ENCODE measurements at regions not wholly inside any gene's neighbourhood (a gene's known extent, or its start where the extent isn't known, plus 50 kb on each side); places are given as distances from the start of the nearest gene placed in this dataset.

GRCh38 chr20:40294747-40295146 lies 394.3 kb downstream of the MAFB start:
- Histone ChIP-seq H3K9me3 (peaks cover 0 to 17% (median 4%) of the 10 kb centered on the region in 4 donors), H3K4me3 (no peak overlapping the region), H3K4me1 (peaks cover 0 to 15% (median 0%) of the 10 kb centered on the region in 4 donors), H3K27ac (peak overlapping the region in 1 of 4 donors; percentile 43), H3K36me3 (no peaks in the 10 kb centered on the region), H3K27me3 (no peaks in the 10 kb centered on the region)
- TF ChIP-seq POLR2A (IDR thresholded peaks at IDR 0.05) = no peak
- no peak for TF ChIP-seq EP300 (IDR thresholded peaks at IDR 0.05)
- WGBS, 2 donors = 51 to 72% methylated on average over 1 of the region's 1 CpG
- no peak for DNase-seq (ENCODE audit: low spot score in 2 of 2)

- peak in 1 of 2 donors; percentile 26 for DNase-seq (ENCODE audit: low spot score in 2 of 2)
- WGBS, 2 donors = 25 to 35% methylated on average over 6 of the region's 6 CpGs
Measured at GRCh38 chr20:40294175-40294574, 394.9 kb downstream of the MAFB start.

GRCh38 chr20:40293740-40294139 lies 395.3 kb downstream of the MAFB start:
- DNase-seq (ENCODE audit: low spot score in 2 of 2) = peak in 1 of 2 donors; percentile 60
- H3K9me3 ChIP-seq = peaks cover 0 to 17% (median 4%) of the 10 kb centered on the region in 4 donors
- H3K36me3 ChIP-seq = no peaks in the 10 kb centered on the region
- H3K27me3 ChIP-seq = no peaks in the 10 kb centered on the region
- WGBS, 2 donors = 9 to 12% methylated on average over 1 of the region's 1 CpG
- no peak overlapping the region for H3K4me3 ChIP-seq
- H3K4me1 ChIP-seq = peaks cover 0 to 15% (median 0%) of the 10 kb centered on the region in 4 donors
- H3K27ac ChIP-seq = peak overlapping the region in 2 of 4 donors; percentile 20 to 50
- TF ChIP-seq POLR2A (IDR thresholded peaks at IDR 0.05) (no peak), EP300 (IDR thresholded peaks at IDR 0.05) (peak in 1 of 2 donors; percentile 54)

More at GRCh38 chr20:40294175-40294574, 394.9 kb downstream of the MAFB start:
- Histone ChIP-seq H3K9me3 (peaks cover 0 to 17% (median 4%) of the 10 kb centered on the region in 4 donors), H3K27me3 (no peaks in the 10 kb centered on the region), H3K4me1 (peaks cover 0 to 15% (median 0%) of the 10 kb centered on the region in 4 donors), H3K4me3 (no peak overlapping the region), H3K27ac (peak overlapping the region in 2 of 4 donors; percentile 20 to 43), H3K36me3 (no peaks in the 10 kb centered on the region)
- no peak for TF ChIP-seq EP300 (IDR thresholded peaks at IDR 0.05)
- no peak for TF ChIP-seq CTCF (IDR thresholded peaks at IDR 0.05)
- no peak for TF ChIP-seq POLR2A (IDR thresholded peaks at IDR 0.05)

- TF ChIP-seq POLR2A (IDR thresholded peaks at IDR 0.05) = no peak
- TF ChIP-seq EP300 (IDR thresholded peaks at IDR 0.05) = no peak
- TF ChIP-seq CTCF (IDR thresholded peaks at IDR 0.05) = no peak
- peaks cover 0 to 5% (median 0%) of the 10 kb centered on the region in 4 donors for H3K9me3 ChIP-seq
- 71 to 90% methylated on average over 2 of the region's 2 CpGs for WGBS, 2 donors
Measured at GRCh38 chr20:40291493-40292135, 397.4 kb downstream of the MAFB start.

GRCh38 chr20:40287683-40288082 lies 401.4 kb downstream of the MAFB start:
- 88 to 93% methylated on average over 2 of the region's 2 CpGs for WGBS, 2 donors
- Histone ChIP-seq H3K36me3 (no peaks in the 10 kb centered on the region), H3K27me3 (no peaks in the 10 kb centered on the region), H3K4me3 (no peak overlapping the region), H3K27ac (no peak overlapping the region), H3K4me1 (no peaks in the 10 kb centered on the region), H3K9me3 (no peaks in the 10 kb centered on the region)
- no peak for DNase-seq (ENCODE audit: low spot score in 2 of 2)
- TF ChIP-seq EP300 (IDR thresholded peaks at IDR 0.05) = no peak
- TF ChIP-seq CTCF (IDR thresholded peaks at IDR 0.05) = no peak
- TF ChIP-seq POLR2A (IDR thresholded peaks at IDR 0.05) = no peak

More at GRCh38 chr20:40291493-40292135, 397.4 kb downstream of the MAFB start:
- H3K27me3 ChIP-seq = no peaks in the 10 kb centered on the region
- H3K4me1 ChIP-seq = peaks cover 0 to 15% (median 0%) of the 10 kb centered on the region in 4 donors
- H3K27ac ChIP-seq = no peak overlapping the region
- no peaks in the 10 kb centered on the region for H3K36me3 ChIP-seq
- DNase-seq (ENCODE audit: low spot score in 2 of 2) = no peak
- no peak overlapping the region for H3K4me3 ChIP-seq

- Histone ChIP-seq H3K9me3 (no peaks in the 10 kb centered on the region), H3K36me3 (no peaks in the 10 kb centered on the region), H3K27ac (no peak overlapping the region), H3K27me3 (no peaks in the 10 kb centered on the region), H3K4me1 (no peaks in the 10 kb centered on the region), H3K4me3 (no peak overlapping the region)
- 70 to 78% methylated on average over 4 to 10 of the region's 10 CpGs for WGBS, 2 donors
- TF ChIP-seq POLR2A (IDR thresholded peaks at IDR 0.05) (no peak), EP300 (IDR thresholded peaks at IDR 0.05) (no peak), CTCF (IDR thresholded peaks at IDR 0.05) (no peak)
- no peak for DNase-seq (ENCODE audit: low spot score in 2 of 2)
Measured at GRCh38 chr20:40286975-40287531, 402.0 kb downstream of the MAFB start.

Measured in tibial nerve (tissue), 4 donors.